ENCODE measurements at regions not wholly inside any gene's neighbourhood (a gene's known extent, or its start where the extent isn't known, plus 50 kb on each side); places are given as distances from the start of the nearest gene placed in this dataset.

- no peak for DNase-seq
These were observed 118.1 kb downstream of the RPL22L1 start for GRCh38 chr3:170751899-170752293.

GRCh38 chr3:170751083-170751898 is 118.7 kb downstream of the RPL22L1 start:
- DNase-seq, result no peak

GRCh38 chr3:170750478-170750830 is 119.5 kb downstream of the RPL22L1 start:
- DNase-seq, result no peak

- no peak for DNase-seq
These were observed 120.1 kb downstream of the RPL22L1 start for GRCh38 chr3:170749765-170750477.

DNA sequence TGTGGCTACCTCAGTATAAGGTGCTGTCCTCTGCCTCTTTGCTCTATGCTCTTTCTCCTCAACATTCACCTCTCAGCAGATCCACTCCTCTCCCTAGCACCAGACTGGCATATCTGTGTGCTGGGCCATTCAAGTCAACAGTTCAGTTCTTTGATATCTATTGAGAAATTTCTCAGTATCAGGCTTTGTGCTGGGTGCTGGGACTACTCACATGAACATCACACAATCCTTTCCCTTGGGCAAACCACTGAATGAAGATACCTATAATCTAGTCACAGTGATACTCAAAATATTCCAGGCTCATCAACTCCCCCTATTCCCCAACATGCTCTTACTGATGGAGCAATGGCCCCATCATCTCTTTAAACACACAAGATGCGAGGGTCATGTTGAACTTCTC is 120.8 kb downstream of the RPL22L1 start:
- DNase-seq, result no peak

GRCh38 chr3:170746175-170746942 is 123.6 kb downstream of the RPL22L1 start:
- no peak for DNase-seq

DNA sequence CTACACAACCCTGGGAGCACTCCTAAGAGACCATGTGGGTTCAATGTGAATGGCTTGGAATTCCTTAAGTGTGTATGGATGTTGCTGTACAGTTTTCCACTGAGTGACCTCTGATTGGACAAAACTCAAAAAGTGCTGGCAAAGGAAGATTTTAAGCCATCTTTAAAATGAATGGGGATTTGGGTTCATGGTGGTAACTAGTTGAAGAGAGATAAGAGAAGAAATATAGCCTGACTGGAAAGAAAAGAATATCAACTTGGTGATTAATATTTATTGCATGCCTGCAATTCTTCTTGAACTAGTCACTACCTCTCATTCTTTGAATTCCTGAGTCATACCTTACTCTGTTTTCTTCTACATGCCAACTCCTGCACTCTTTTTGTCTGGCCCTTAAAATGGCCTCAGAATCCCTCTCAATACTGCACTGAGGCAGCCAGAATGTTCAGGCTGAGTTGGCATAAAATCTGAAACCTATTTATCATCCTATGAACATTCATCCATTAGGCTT is 124.7 kb downstream of the RPL22L1 start:
- DNase-seq, result no peak

DNA sequence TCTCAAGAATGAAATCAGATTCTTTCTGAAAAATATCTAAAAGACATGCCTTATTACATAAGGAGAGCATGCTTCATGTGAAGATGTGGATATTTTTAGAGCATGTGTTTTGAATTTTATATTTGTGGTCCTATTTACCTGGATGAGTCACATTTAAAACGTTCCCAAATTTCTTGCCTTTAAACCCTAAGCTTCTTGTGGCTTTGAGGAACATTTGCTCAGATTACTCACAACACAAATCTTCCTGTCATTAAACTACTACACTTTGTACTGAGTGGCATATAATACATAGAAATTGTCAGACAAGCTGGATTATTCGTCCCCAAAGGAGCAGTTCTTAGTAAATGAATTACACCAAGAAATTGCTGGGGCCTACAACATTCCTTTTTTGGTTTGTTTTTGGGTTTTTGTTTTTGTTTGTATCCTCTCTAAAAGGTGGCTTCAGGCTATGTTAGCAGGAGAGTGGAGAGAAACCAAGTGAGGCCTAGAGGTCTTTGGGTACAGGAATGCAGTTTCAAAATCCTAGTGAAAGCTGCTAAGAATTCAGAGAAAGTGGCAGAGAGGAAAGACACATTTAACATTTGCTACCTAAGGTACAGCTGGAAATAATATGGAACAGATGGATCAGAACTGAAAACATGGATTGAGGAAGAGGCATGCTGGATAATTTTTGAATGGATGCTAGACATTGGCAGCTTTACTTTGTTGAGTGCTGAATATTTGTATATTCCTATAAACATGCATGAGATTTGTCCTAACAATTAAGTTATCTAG is 128.1 kb downstream of the RPL22L1 start:
- DNase-seq, result no peak

GRCh38 chr3:170740726-170741591 is 129.0 kb downstream of the RPL22L1 start:
- DNase-seq, result no peak

GRCh38 chr3:170740285-170740684 is 129.7 kb downstream of the RPL22L1 start:
- no peak for DNase-seq

DNA sequence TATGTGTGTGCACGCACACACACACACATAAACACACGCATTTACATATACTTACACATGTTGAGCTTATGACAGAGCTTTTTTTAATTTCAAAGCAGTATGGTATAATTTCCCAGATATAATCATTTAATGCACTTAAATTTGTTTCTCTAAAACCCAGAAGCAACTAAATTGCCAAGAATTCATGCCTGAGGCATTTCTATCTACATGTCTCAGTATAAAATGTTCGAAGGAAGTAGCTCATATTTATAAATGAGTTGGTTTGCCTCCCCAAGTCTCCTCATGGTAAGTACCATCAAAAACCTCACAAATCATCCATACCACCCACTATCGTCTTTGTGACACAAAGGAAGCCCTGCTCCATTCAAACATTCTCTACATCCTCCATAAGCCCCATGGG is 130.6 kb downstream of the RPL22L1 start:
- DNase-seq, result no peak

- no peak for DNase-seq
These were observed 131.2 kb downstream of the RPL22L1 start for GRCh38 chr3:170738766-170739165.

GRCh38 chr3:170737498-170738162 is 132.4 kb downstream of the RPL22L1 start:
- no peak for DNase-seq

DNA sequence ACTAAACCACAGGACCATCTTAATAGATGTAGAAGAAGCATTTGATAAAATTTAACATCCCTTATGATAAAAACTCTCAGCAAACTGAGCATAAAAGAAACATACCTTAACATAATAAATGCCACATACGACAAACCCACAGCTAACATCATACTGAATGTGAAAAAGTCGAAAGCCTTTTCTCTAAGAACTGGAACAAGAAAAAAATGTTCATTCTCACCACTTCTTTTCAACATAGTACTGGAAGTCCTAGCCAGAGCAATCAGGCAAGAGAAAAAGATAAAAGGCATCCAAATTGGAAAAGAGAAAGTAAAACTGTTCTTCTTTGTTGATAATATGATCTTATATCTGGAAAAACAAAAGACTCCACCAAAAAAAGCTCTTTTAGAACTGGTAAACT is 134.2 kb downstream of the RPL22L1 start:
- no peak for DNase-seq

- no peak for DNase-seq
These were observed 135.3 kb downstream of the RPL22L1 start for GRCh38 chr3:170734735-170735065.

- DNase-seq, result no peak
These were observed 135.8 kb downstream of the RPL22L1 start for GRCh38 chr3:170734043-170734734.

GRCh38 chr3:170732660-170733245 is 137.2 kb downstream of the RPL22L1 start:
- DNase-seq, result no peak

DNA sequence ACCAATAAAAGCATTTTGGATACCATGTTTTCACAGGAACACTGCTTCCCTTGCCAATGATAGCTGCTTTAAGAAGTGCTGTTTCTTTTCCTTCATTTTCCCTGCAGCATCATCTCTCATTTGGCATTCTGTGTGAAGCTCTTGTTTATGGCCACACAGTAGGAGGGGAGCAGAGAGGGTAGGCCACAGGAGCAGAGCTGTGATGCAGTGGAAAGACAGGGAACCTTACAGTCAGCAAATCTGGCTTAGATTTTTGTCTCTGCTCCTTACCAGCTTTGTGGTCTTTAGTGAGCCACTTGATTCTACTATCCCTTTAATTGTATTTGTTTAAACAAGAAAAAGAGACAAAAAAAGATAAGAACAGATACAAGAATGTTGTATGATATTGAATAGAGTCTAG is 138.7 kb downstream of the RPL22L1 start:
- no peak for DNase-seq

DNA sequence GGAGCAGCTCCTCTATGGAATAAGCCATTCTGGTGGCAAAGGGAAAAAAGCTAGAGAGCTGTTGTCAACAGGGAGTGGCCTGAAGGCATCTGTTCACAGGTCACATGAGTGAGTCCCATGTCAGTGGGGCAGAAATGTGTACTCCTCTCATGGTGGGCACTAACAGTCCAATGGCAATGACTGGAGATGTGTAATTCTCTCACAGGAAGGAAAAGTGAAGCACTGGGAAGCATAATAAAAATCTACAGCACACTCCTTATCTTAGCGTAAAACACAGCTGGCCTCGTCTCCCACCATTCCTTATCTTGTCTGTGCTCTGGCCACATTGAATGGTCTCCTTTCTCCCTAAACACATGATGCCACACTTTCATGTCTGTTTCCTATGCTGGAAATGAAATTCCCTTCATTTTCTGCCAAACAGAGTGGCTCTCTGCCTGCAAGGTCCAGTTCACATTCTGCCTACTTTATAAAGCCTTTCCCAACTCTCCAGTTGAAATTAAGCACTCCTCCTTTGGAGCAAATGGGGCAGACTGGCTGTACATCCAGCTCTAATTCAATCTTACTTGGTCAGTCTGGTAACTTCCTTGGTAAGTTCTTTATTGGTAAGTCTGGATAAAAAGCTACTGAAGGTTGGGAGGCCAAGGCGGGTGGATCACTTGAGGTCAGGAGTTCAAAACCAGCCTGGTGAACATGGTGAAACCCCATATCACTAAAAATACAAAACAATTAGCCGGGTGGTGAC is 139.8 kb downstream of the RPL22L1 start:
- no peak for DNase-seq

- no peak for DNase-seq
These were observed 141.8 kb downstream of the RPL22L1 start for GRCh38 chr3:170728181-170728580.
